NCI-H2227 (cell line): ENCODE measurements at regions not wholly inside any gene's neighbourhood (a gene's known extent, or its start where the extent isn't known, plus 50 kb on each side); places are given as distances from the start of the nearest gene placed in this dataset.

Source experiments
- DNase-seq: peaks from one replicate; lab custom pipeline; 2025; ENCODE audit not compliant: unreplicated experiment; lab: John Stamatoyannopoulos, UW

DNA sequence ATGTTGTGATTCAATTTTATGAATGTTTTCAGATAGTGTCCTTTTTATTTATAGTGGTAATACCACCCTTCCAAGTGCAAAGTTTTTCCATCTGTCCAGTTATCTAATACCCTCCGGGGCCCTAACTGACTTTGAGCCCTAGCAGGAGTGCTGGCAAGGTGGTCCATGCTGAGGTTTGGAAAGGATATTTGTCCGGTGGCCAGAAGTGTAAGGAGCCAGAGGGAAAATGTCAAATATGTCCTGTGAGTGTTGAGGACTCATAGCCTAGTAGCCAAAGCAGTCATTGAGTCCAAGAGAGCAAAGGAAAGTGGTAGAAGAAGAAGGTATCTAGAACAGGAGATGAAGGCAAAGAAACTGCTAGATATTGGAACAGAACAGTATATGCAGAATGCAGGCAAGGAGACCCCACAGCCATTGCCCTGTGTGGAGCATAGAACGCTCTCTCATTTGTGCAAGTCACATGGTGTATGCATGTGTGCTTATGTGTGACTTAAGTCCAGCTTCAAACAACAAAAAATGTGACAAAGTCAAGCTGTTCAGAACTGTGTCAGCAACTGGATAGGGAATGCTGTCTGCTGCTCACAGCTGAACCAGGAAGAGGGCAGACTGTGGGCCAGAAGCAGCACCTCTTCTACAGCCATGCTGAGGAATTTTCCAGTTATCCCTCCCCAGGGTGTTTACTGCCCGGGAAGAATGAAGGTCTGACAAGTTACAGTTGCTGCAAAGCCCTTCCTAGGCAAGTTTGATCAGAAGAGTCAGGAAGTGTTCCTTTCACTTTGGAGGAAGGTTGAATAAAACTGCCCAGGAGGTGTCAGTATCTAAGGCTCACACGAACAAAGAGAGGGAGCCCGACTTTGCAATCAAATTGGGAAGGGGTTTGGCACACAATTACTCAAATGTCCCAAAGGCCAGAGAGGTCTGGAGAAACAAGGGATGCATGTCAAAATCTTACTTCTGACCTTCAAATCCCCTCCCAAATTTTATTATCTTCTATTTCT is 463.3 kb upstream of the DMAC1 start:
- DNase-seq = no peak

DNA sequence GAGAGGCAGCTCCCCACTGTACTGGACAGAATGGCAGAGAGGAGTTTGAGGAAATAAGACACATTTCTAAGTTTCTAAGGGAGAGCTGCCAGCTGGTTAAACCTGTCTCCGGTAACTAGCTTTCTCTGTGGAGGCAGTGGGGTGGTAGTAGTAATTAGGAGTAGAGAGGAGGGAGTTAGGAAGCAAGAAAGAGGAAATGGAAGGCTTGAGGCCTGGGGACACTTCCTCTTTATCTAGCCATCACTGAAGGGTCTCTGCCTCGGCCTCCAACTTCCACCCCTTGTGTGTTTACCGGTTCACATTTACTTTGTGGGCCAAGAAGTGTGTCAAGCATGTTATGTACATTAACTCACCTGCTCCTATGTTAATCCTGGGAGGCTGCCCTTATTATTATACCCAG is 462.2 kb upstream of the DMAC1 start:
- DNase-seq = no peak

DNA sequence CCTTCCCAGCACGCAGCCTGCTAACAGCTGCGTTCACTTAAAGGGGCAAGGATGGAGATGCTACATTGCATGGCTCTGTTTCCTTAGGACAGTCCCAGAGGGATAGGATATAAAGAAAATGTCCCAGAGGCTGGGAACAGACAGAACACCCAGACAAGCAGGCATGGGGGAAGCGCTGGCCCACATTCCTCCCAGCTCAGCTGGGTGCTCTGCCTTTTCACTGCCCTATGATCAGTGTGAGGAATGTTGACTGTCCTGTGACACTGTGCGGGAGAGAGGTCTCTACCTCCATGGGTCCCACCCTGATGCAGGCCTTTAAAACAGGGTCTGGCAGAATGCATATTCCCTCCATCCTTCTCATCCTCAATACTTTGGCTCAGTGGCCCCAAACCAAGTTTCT is 459.4 kb upstream of the DMAC1 start:
- no peak for DNase-seq

- DNase-seq = no peak
Observed at GRCh38 chr9:8256880-8257279, 457.3 kb upstream of the DMAC1 start.

- DNase-seq = no peak
Observed at GRCh38 chr9:8255850-8256249, 456.3 kb upstream of the DMAC1 start.

- DNase-seq = no peak
Observed at GRCh38 chr9:8254541-8254940, 455.0 kb upstream of the DMAC1 start.

DNA sequence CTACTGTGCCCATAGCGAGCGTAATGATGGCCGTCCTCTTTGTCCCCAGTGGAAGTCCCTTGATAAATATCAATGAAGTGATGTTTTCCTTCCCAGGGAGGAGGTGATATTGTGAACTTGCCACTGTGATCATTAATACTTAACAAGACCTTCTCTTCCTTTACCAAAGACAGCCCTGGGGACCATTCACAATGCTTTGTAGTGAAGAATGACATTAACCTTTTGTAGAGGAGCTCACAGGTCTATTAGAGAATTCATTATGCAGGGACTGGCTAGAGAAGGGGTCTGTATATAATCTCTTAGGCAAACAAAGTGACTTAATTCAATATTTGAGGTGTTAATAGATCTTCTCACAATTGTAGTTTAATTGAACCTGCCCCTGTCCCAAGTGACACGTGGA is 452.9 kb upstream of the DMAC1 start:
- DNase-seq = no peak

DNA sequence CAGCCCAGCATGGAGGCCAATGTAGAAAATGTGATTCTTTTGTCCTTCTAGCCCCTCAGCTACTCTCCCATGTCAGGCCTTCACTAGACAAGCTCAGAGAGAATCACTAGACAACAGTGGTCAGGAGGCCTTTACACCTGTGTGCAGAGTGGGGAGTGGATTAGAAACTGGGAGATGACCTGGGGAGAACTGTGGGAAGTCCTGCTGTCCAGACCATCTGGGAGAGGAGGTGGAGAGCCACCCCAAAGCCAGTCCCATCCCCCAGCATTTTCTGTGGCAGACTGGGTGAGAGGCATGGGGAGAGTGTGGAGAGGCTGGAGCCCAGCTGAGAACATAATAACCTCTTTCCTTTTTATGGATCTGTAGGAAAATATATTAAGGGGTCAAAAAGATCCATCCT is 452.0 kb upstream of the DMAC1 start:
- peak; percentile 22 for DNase-seq

DNA sequence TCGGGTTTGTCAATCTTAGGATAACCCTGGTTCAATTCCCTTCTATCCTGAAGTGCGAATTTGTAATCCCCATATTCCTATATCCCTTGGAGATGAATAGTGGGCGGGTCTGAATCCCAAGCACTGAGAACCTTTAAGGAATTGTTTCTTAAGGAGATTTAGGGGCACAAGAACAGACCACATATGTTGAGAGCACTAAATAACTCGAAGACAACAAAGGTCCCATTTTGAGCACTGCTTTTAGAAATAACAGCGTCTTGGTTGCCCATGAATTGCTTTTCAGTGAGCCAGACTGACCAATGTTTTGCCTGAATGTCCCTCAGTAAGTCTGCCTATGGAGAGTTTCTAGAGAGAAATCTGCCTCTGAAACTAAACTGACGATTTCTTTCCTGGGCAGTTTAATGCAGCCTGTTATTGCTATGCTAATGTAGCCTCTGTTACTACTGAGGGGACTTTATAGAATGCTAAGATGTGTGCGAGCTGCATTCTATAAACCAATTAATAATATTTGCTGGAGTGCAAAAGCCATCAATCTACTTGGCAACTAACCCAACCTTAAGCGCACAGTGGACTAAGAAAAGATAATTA is 445.0 kb upstream of the DMAC1 start:
- no peak for DNase-seq

GRCh38 chr9:8241201-8241600 is 441.6 kb upstream of the DMAC1 start:
- DNase-seq = no peak

GRCh38 chr9:8237096-8237495 is 437.5 kb upstream of the DMAC1 start:
- DNase-seq = no peak

DNA sequence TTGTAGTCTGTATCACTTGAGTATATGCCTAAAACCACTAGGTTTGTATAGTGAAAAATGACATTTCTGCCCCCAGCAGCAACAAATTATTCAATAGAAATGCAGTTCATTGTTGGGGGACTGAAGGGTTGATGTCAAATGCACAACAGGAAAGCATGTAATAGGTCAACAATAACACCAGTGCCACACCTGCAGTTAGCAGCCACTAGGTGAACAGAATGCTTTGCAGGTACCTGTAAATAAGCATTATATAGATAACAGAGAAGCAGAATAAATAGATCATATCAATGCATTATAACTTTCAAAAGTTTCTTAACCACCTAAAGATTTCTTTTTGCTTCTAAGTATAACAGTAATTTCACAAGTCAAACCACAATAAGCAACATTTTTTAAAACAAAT is 435.9 kb upstream of the DMAC1 start:
- no peak for DNase-seq

DNA sequence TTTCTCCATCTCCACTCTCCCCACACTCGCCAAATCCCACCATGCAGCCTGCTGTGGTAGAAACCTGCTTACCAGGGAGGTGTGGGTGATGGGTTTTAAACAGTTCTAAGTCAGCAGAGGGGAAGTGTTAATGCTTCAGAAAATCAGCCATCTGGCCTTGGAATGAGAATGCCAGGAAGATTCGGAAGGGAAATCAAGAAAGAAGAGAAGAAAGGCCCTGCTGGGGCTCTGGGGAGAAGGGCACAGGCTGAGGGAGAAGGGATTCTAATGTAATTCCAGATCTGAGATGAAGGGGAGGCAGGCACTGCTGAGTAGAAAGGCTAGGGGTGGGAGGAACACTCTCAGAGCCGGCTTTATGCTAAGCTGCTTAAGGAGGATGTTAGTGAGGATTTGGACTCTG is 434.7 kb upstream of the DMAC1 start:
- DNase-seq = no peak

- no peak for DNase-seq
Observed at GRCh38 chr9:8232726-8233125, 433.1 kb upstream of the DMAC1 start.

GRCh38 chr9:8229226-8229625 is 429.6 kb upstream of the DMAC1 start:
- no peak for DNase-seq

DNA sequence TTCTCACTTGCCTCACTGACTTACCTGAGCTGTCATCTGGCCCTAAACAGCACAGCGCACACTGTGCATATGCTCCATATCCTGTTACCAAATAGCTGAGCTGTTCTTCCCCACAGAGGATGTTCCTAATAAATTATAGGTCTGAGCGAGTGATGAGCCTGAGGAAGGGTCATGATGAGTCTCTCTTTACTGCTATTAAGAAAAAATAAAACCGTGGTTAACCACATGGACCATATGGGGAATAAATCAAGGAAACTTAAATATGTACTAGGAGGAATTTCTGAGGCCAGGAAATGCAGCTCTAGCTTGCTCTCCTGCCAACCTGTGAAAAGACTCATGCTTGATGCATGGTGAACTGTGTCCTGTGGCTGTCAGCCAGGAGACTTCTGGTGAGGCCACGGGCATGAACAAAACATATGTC is 424.8 kb upstream of the DMAC1 start:
- peak; percentile 62 for DNase-seq

GRCh38 chr9:8223861-8224260 is 424.3 kb upstream of the DMAC1 start:
- DNase-seq = no peak

DNA sequence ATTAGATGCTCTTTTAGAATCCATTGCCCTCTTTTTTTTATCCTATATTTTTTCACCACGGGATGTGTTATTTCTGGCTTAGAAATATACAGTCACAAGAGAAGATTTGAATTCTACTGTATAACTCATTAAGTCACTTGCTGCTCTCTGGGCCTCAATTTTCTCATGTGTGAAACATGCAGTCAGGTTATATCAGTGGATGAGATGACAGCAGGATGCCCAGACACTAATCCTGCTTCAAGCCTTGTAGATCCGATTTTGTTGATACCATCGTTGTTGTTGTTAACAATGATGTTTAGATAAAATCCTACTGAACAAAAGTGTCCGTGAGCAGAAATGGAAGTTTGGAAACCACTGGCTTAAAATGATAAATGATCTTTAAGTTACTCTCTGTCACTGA is 421.9 kb upstream of the DMAC1 start:
- DNase-seq = no peak

DNA sequence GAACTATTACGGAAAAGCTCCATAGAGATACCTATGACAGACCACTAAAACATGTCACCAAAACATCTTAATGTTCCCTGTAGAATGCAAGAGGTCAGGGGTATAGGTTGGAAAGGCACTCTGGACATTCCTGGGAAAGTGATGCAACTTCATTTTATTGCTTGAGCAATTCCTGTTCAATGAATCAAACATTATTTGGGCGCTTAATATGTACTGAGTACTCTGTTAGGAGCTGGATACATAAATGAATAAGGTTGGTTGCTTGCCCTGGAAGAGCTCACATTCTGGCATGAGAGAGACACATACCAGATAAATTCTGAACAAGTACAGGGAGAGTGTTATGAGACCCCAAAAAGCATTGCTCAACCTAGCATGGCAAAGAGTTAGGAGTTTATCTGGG is 408.9 kb upstream of the DMAC1 start:
- no peak for DNase-seq

GRCh38 chr9:8207596-8207995 is 408.0 kb upstream of the DMAC1 start:
- no peak for DNase-seq

DNA sequence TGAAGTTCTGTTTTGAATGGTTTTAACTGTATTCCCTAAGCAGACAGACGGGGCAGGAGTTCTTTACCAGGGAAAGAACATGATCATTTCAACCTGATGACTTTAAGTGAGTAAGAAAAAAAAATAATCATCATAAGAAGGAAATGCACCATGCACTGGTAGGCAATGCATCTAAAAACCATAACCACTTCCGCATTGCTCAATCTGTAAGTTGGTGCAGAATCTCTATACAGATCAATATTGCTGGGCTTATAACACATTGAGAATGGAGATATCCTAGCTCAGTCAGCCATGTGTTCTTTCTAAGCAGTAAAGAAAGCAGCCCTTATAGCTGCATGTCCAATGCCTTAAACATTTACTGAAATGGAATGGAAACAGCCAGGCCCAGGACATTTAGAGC is 407.1 kb upstream of the DMAC1 start:
- DNase-seq = no peak

GRCh38 chr9:8205576-8205975 is 406.0 kb upstream of the DMAC1 start:
- DNase-seq = no peak

DNA sequence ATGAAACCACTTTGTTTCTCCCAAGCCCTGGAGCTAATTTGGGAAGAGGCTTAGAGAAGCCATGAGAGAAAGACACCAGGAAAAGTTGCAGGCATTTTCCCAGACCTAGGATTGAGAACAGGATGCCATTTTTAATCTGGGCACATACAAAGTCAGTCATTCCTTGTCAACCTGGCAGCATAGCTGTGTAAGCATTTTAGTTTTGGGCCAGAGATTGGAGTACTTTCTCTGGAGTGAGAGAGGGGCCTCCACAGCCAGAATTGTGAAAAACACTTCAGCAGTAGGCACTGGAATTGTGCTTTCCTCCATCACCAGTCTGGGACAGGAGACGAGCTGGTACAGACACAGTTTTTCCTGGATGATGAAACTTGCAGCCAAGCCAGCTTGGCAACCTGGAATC is 390.3 kb upstream of the DMAC1 start:
- DNase-seq = no peak
